GM18499 (cell line): ENCODE measurements at regions not wholly inside any gene's neighbourhood (a gene's known extent, or its start where the extent isn't known, plus 50 kb on each side); places are given as distances from the start of the nearest gene placed in this dataset.

ENCODE experiments used
- ATAC-seq: cut with Tn5 transposase; IDR thresholded peaks from one replicate; pipeline ENCODE4 v1.9.1; 2021; ENCODE audit warnings: moderate number of reproducible peaks; ENCODE audit not compliant: insufficient read depth, unreplicated experiment

GRCh38 chr9:75823151-75823550 lies 67.3 kb upstream of the PCSK5 start:
- no peak for ATAC-seq

GRCh38 chr9:75824816-75825568 lies 65.5 kb upstream of the PCSK5 start:
- ATAC-seq: no peak

- no peak for ATAC-seq
These were observed 64.2 kb upstream of the PCSK5 start for GRCh38 chr9:75826314-75826713.

- ATAC-seq: no peak
These were observed 60.2 kb upstream of the PCSK5 start for GRCh38 chr9:75830303-75830702.

- no peak for ATAC-seq
These were observed 56.7 kb upstream of the PCSK5 start for GRCh38 chr9:75833778-75834177.

- ATAC-seq: no peak
These were observed 55.6 kb upstream of the PCSK5 start for GRCh38 chr9:75834878-75835277.
